ENCODE measurements at regions not wholly inside any gene's neighbourhood (a gene's known extent, or its start where the extent isn't known, plus 50 kb on each side); places are given as distances from the start of the nearest gene placed in this dataset.

GRCh38 chr18:38805256-38805655 lies 1239.7 kb upstream of the CELF4 start:
- Histone ChIP-seq H3K27ac (ENCODE audit: low read depth in 2 of 2, low read length in 2 of 2) (no peak overlapping the region), H3K9me3 (ENCODE audit: control insufficient read depth in 2 of 3, insufficient read depth in 1 of 3, low read length in 3 of 3) (no peaks in the 10 kb centered on the region), H3K36me3 (ENCODE audit: control insufficient read depth in 2 of 3, insufficient read depth in 3 of 3, low read length in 3 of 3) (no peaks in the 10 kb centered on the region), H3K4me3 (ENCODE audit: low read length in 3 of 3) (no peak overlapping the region), H3K9ac (ENCODE audit: low read length in 3 of 3) (no peak overlapping the region), H3K27me3 (ENCODE audit: control insufficient read depth, insufficient read depth, low read length) (no peaks in the 10 kb centered on the region), H3K4me1 (ENCODE audit: control insufficient read depth in 2 of 3, insufficient read depth in 2 of 3, low read depth in 1 of 3, low read length in 3 of 3) (no peaks in the 10 kb centered on the region)
- intact Hi-C loops (cut with DNase I): no loop called here
- no peak for TF ChIP-seq CTCF (IDR thresholded peaks at IDR 0.05; ENCODE audit: borderline replicate concordance, extremely low read depth, insufficient read depth)
- FAIRE-seq (no peak), DNase-seq (no peak)

GRCh38 chr18:38801640-38802039 lies 1236.0 kb upstream of the CELF4 start:
- no peaks in the 10 kb centered on the region for H3K36me3 ChIP-seq (ENCODE audit: control insufficient read depth in 2 of 3, insufficient read depth in 3 of 3, low read length in 3 of 3)
- intact Hi-C loops (cut with DNase I): no loop called here
- no peak overlapping the region for H3K27ac ChIP-seq (ENCODE audit: low read depth in 2 of 2, low read length in 2 of 2)
- H3K4me3 ChIP-seq (ENCODE audit: low read length in 3 of 3): no peak overlapping the region
- no peaks in the 10 kb centered on the region for H3K27me3 ChIP-seq (ENCODE audit: control insufficient read depth, insufficient read depth, low read length)
- H3K4me1 ChIP-seq (ENCODE audit: control insufficient read depth in 2 of 3, insufficient read depth in 2 of 3, low read depth in 1 of 3, low read length in 3 of 3): no peaks in the 10 kb centered on the region
- H3K9ac ChIP-seq (ENCODE audit: low read length in 3 of 3): no peak overlapping the region
- no peak for TF ChIP-seq CTCF (IDR thresholded peaks at IDR 0.05; ENCODE audit: borderline replicate concordance, extremely low read depth, insufficient read depth)
- FAIRE-seq (no peak), DNase-seq (no peak)
- H3K9me3 ChIP-seq (ENCODE audit: control insufficient read depth in 2 of 3, insufficient read depth in 1 of 3, low read length in 3 of 3): no peaks in the 10 kb centered on the region

- no peak for TF ChIP-seq CTCF (IDR thresholded peaks at IDR 0.05; ENCODE audit: borderline replicate concordance, extremely low read depth, insufficient read depth)
- FAIRE-seq: no peak
- Histone ChIP-seq H3K4me3 (ENCODE audit: low read length in 3 of 3) (no peak overlapping the region), H3K9me3 (ENCODE audit: control insufficient read depth in 2 of 3, insufficient read depth in 1 of 3, low read length in 3 of 3) (no peaks in the 10 kb centered on the region), H3K9ac (ENCODE audit: low read length in 3 of 3) (no peak overlapping the region), H3K4me1 (ENCODE audit: control insufficient read depth in 2 of 3, insufficient read depth in 2 of 3, low read depth in 1 of 3, low read length in 3 of 3) (no peaks in the 10 kb centered on the region), H3K27me3 (ENCODE audit: control insufficient read depth, insufficient read depth, low read length) (no peaks in the 10 kb centered on the region), H3K27ac (ENCODE audit: low read depth in 2 of 2, low read length in 2 of 2) (no peak overlapping the region), H3K36me3 (ENCODE audit: control insufficient read depth in 2 of 3, insufficient read depth in 3 of 3, low read length in 3 of 3) (no peaks in the 10 kb centered on the region)
- intact Hi-C loops (cut with DNase I): no loop called here
- DNase-seq: no peak
These were observed 1231.2 kb upstream of the CELF4 start for GRCh38 chr18:38796762-38797161.

- no peak overlapping the region for H3K9ac ChIP-seq (ENCODE audit: low read length in 3 of 3)
- H3K36me3 ChIP-seq (ENCODE audit: control insufficient read depth in 2 of 3, insufficient read depth in 3 of 3, low read length in 3 of 3): no peaks in the 10 kb centered on the region
- no peak overlapping the region for H3K4me3 ChIP-seq (ENCODE audit: low read length in 3 of 3)
- DNase-seq: no peak
- no peaks in the 10 kb centered on the region for H3K27me3 ChIP-seq (ENCODE audit: control insufficient read depth, insufficient read depth, low read length)
- H3K4me1 ChIP-seq (ENCODE audit: control insufficient read depth in 2 of 3, insufficient read depth in 2 of 3, low read depth in 1 of 3, low read length in 3 of 3): no peaks in the 10 kb centered on the region
- no peaks in the 10 kb centered on the region for H3K9me3 ChIP-seq (ENCODE audit: control insufficient read depth in 2 of 3, insufficient read depth in 1 of 3, low read length in 3 of 3)
- no peak overlapping the region for H3K27ac ChIP-seq (ENCODE audit: low read depth in 2 of 2, low read length in 2 of 2)
- intact Hi-C loops (cut with DNase I): no loop called here
- no peak for TF ChIP-seq CTCF (IDR thresholded peaks at IDR 0.05; ENCODE audit: borderline replicate concordance, extremely low read depth, insufficient read depth)
- no peak for FAIRE-seq
These were observed 1227.1 kb upstream of the CELF4 start for GRCh38 chr18:38792731-38793130.
